ENCODE measurements at regions not wholly inside any gene's neighbourhood (a gene's known extent, or its start where the extent isn't known, plus 50 kb on each side); places are given as distances from the start of the nearest gene placed in this dataset.

- H3K27me3 ChIP-seq (replicated peaks; ENCODE audit: insufficient read depth, low read depth, low read length, poor library complexity), result no peaks in the 10 kb centered on the region
- intact Hi-C loops (cut with micrococcal nuclease; ENCODE audit: unreplicated experiment), result no loop called here
- CTCF ChIA-PET, result no interaction called here
These were observed 198.1 kb upstream of the SH3BP4 start for GRCh38 chr2:234753701-234754100.

GRCh38 chr2:234752966-234753365, 198.9 kb upstream of the SH3BP4 start:
- Histone ChIP-seq H3K27ac (ENCODE audit: low read depth, low read length, poor library complexity, severe bottlenecking) (no peak overlapping the region), H3K4me1 (ENCODE audit: insufficient read depth, low read length, poor library complexity, severe bottlenecking) (no peaks in the 10 kb centered on the region), H3K27me3 (replicated peaks; ENCODE audit: insufficient read depth, low read depth, low read length, poor library complexity) (no peaks in the 10 kb centered on the region), H3K9me3 (ENCODE audit: low read depth, low read length, poor library complexity, severe bottlenecking) (no peaks in the 10 kb centered on the region), H3K36me3 (ENCODE audit: insufficient read depth, low read length, poor library complexity, severe bottlenecking) (no peaks in the 10 kb centered on the region), H3K4me3 (ENCODE audit: low read depth, low read length, poor library complexity, severe bottlenecking) (no peak overlapping the region)
- peak; percentile 24 for DNase-seq (ENCODE audit: low spot score)
- intact Hi-C loops (cut with micrococcal nuclease; ENCODE audit: unreplicated experiment), result no loop called here
- no TSS peak for BruUV-seq (replicated peaks)
- POLR2A ChIA-PET (ENCODE audit: low non-redundant PET), result no interaction called here
- CTCF ChIA-PET, result no interaction called here
- TF ChIP-seq CTCF (conservative IDR thresholded peaks at IDR 0.05; ENCODE audit: low read depth, low read length), result no peak

More at GRCh38 chr2:234753701-234754100, 198.1 kb upstream of the SH3BP4 start:
- Histone ChIP-seq H3K4me3 (ENCODE audit: low read depth, low read length, poor library complexity, severe bottlenecking) (no peak overlapping the region), H3K27ac (ENCODE audit: low read depth, low read length, poor library complexity, severe bottlenecking) (no peak overlapping the region), H3K4me1 (ENCODE audit: insufficient read depth, low read length, poor library complexity, severe bottlenecking) (no peaks in the 10 kb centered on the region), H3K36me3 (ENCODE audit: insufficient read depth, low read length, poor library complexity, severe bottlenecking) (no peaks in the 10 kb centered on the region), H3K9me3 (ENCODE audit: low read depth, low read length, poor library complexity, severe bottlenecking) (no peaks in the 10 kb centered on the region)
- no peak for DNase-seq (ENCODE audit: low spot score)
- BruUV-seq (replicated peaks), result no TSS peak
- TF ChIP-seq CTCF (conservative IDR thresholded peaks at IDR 0.05; ENCODE audit: low read depth, low read length), result no peak
- no peak for TF ChIP-seq EZH2 (IDR thresholded peaks at IDR 0.05; ENCODE audit: borderline replicate concordance, low read depth, low read length, poor library complexity, severe bottlenecking)
- POLR2A ChIA-PET (ENCODE audit: low non-redundant PET), result no interaction called here

- no TSS peak for BruUV-seq (replicated peaks)
- POLR2A ChIA-PET (ENCODE audit: low non-redundant PET), result no interaction called here
- CTCF ChIA-PET, result no interaction called here
- no peak overlapping the region for H3K4me3 ChIP-seq (ENCODE audit: low read depth, low read length, poor library complexity, severe bottlenecking)
- H3K36me3 ChIP-seq (ENCODE audit: insufficient read depth, low read length, poor library complexity, severe bottlenecking), result no peaks in the 10 kb centered on the region
- intact Hi-C loops (cut with micrococcal nuclease; ENCODE audit: unreplicated experiment), result no loop called here
- no peaks in the 10 kb centered on the region for H3K27me3 ChIP-seq (replicated peaks; ENCODE audit: insufficient read depth, low read depth, low read length, poor library complexity)
- H3K27ac ChIP-seq (ENCODE audit: low read depth, low read length, poor library complexity, severe bottlenecking), result no peak overlapping the region
- no peaks in the 10 kb centered on the region for H3K9me3 ChIP-seq (ENCODE audit: low read depth, low read length, poor library complexity, severe bottlenecking)
- no peaks in the 10 kb centered on the region for H3K4me1 ChIP-seq (ENCODE audit: insufficient read depth, low read length, poor library complexity, severe bottlenecking)
- peak; percentile 12 for DNase-seq (ENCODE audit: low spot score)
- no peak for TF ChIP-seq EZH2 (IDR thresholded peaks at IDR 0.05; ENCODE audit: borderline replicate concordance, low read depth, low read length, poor library complexity, severe bottlenecking)
- 0 out of 2 replicates have a peak, but pooled peaks have one; percentile 35 for TF ChIP-seq CTCF (conservative IDR thresholded peaks at IDR 0.05; ENCODE audit: low read depth, low read length)
These were observed 200.4 kb upstream of the SH3BP4 start for GRCh38 chr2:234751275-234751973.

Measured in A673 (cell line).